ENCODE measurements at regions not wholly inside any gene's neighbourhood (a gene's known extent, or its start where the extent isn't known, plus 50 kb on each side); places are given as distances from the start of the nearest gene placed in this dataset.

- Histone ChIP-seq H3K4me3 (ENCODE audit: insufficient read depth, low read depth, low read length) (no peak overlapping the region), H3K4me2 (ENCODE audit: low read length) (no peak overlapping the region), H3K27ac (ENCODE audit: low read depth, low read length) (no peak overlapping the region), H3K36me3 (ENCODE audit: insufficient read depth, low read length) (no peaks in the 10 kb centered on the region), H3K27me3 (ENCODE audit: insufficient read depth, low read length) (no peaks in the 10 kb centered on the region), H2AFZ (ENCODE audit: low read depth, low read length) (no peak overlapping the region), H3K4me1 (ENCODE audit: insufficient read depth, low read length) (peaks cover 4% of the 10 kb centered on the region), H3K79me2 (ENCODE audit: insufficient read depth, low read length) (no peaks in the 10 kb centered on the region), H3K9ac (ENCODE audit: low read length) (no peak overlapping the region), H3K9me3 (ENCODE audit: insufficient read depth, low read depth, low read length) (no peaks in the 10 kb centered on the region), H4K20me1 (ENCODE audit: insufficient read depth, low read length) (no peaks in the 10 kb centered on the region)
- no peaks in the 10 kb centered on the region for H3K36me3 Mint-ChIP-seq (ENCODE audit: low read depth, unreplicated experiment)
- peaks cover 2% of the 10 kb centered on the region for H3K9me3 Mint-ChIP-seq (ENCODE audit: unreplicated experiment)
- H3K27ac Mint-ChIP-seq (ENCODE audit: unreplicated experiment) = no peak overlapping the region
- no peak for DNase-seq (ENCODE audit: low read depth)
- no peak for TF ChIP-seq CTCF (IDR thresholded peaks at IDR 0.05; ENCODE audit: insufficient read depth, low read depth, low read length)
- no peak for TF ChIP-seq EZH2 (IDR thresholded peaks at IDR 0.05; ENCODE audit: insufficient read depth, low read length)
- H3K27me3 Mint-ChIP-seq (ENCODE audit: low read depth, unreplicated experiment) = no peaks in the 10 kb centered on the region
- no peak overlapping the region for H3K4me3 Mint-ChIP-seq (ENCODE audit: unreplicated experiment)
- H3K4me1 Mint-ChIP-seq (ENCODE audit: low read depth, unreplicated experiment) = peaks cover 5% of the 10 kb centered on the region
- FAIRE-seq = no peak
Measured at GRCh38 chr6:139648430-139649000, 274.1 kb upstream of the CITED2 start.

- peaks cover 4% of the 10 kb centered on the region for H3K4me1 ChIP-seq (ENCODE audit: insufficient read depth, low read length)
- H3K4me3 Mint-ChIP-seq (ENCODE audit: unreplicated experiment) = no peak overlapping the region
- H3K4me2 ChIP-seq (ENCODE audit: low read length) = no peak overlapping the region
- no peaks in the 10 kb centered on the region for H3K27me3 ChIP-seq (ENCODE audit: insufficient read depth, low read length)
- H3K27me3 Mint-ChIP-seq (ENCODE audit: low read depth, unreplicated experiment) = no peaks in the 10 kb centered on the region
- TF ChIP-seq CTCF (IDR thresholded peaks at IDR 0.05; ENCODE audit: insufficient read depth, low read depth, low read length) (no peak), EZH2 (IDR thresholded peaks at IDR 0.05; ENCODE audit: insufficient read depth, low read length) (no peak)
- no peaks in the 10 kb centered on the region for H4K20me1 ChIP-seq (ENCODE audit: insufficient read depth, low read length)
- no peaks in the 10 kb centered on the region for H3K36me3 ChIP-seq (ENCODE audit: insufficient read depth, low read length)
- H3K36me3 Mint-ChIP-seq (ENCODE audit: low read depth, unreplicated experiment) = no peaks in the 10 kb centered on the region
- H3K4me3 ChIP-seq (ENCODE audit: insufficient read depth, low read depth, low read length) = no peak overlapping the region
- no peak for DNase-seq (ENCODE audit: low read depth)
- FAIRE-seq = no peak
- H3K9ac ChIP-seq (ENCODE audit: low read length) = no peak overlapping the region
- H3K27ac ChIP-seq (ENCODE audit: low read depth, low read length) = no peak overlapping the region
- no peaks in the 10 kb centered on the region for H3K79me2 ChIP-seq (ENCODE audit: insufficient read depth, low read length)
- peaks cover 2% of the 10 kb centered on the region for H3K9me3 Mint-ChIP-seq (ENCODE audit: unreplicated experiment)
- H3K9me3 ChIP-seq (ENCODE audit: insufficient read depth, low read depth, low read length) = no peaks in the 10 kb centered on the region
- H3K4me1 Mint-ChIP-seq (ENCODE audit: low read depth, unreplicated experiment) = peaks cover 5% of the 10 kb centered on the region
- H3K27ac Mint-ChIP-seq (ENCODE audit: unreplicated experiment) = no peak overlapping the region
- H2AFZ ChIP-seq (ENCODE audit: low read depth, low read length) = no peak overlapping the region
Measured at GRCh38 chr6:139647841-139648240, 273.4 kb upstream of the CITED2 start.

- peaks cover 5% of the 10 kb centered on the region for H3K4me1 Mint-ChIP-seq (ENCODE audit: low read depth, unreplicated experiment)
- no peaks in the 10 kb centered on the region for H3K27me3 ChIP-seq (ENCODE audit: insufficient read depth, low read length)
- H3K4me2 ChIP-seq (ENCODE audit: low read length) = no peak overlapping the region
- no peak overlapping the region for H2AFZ ChIP-seq (ENCODE audit: low read depth, low read length)
- peaks cover 4% of the 10 kb centered on the region for H3K4me1 ChIP-seq (ENCODE audit: insufficient read depth, low read length)
- H3K9ac ChIP-seq (ENCODE audit: low read length) = no peak overlapping the region
- H3K36me3 ChIP-seq (ENCODE audit: insufficient read depth, low read length) = no peaks in the 10 kb centered on the region
- no peak overlapping the region for H3K27ac Mint-ChIP-seq (ENCODE audit: unreplicated experiment)
- H3K4me3 ChIP-seq (ENCODE audit: insufficient read depth, low read depth, low read length) = no peak overlapping the region
- H3K4me3 Mint-ChIP-seq (ENCODE audit: unreplicated experiment) = no peak overlapping the region
- H3K36me3 Mint-ChIP-seq (ENCODE audit: low read depth, unreplicated experiment) = no peaks in the 10 kb centered on the region
- FAIRE-seq = no peak
- peaks cover 2% of the 10 kb centered on the region for H3K9me3 Mint-ChIP-seq (ENCODE audit: unreplicated experiment)
- H3K27ac ChIP-seq (ENCODE audit: low read depth, low read length) = no peak overlapping the region
- H3K27me3 Mint-ChIP-seq (ENCODE audit: low read depth, unreplicated experiment) = no peaks in the 10 kb centered on the region
- no peaks in the 10 kb centered on the region for H3K9me3 ChIP-seq (ENCODE audit: insufficient read depth, low read depth, low read length)
- no peak for DNase-seq (ENCODE audit: low read depth)
- no peaks in the 10 kb centered on the region for H4K20me1 ChIP-seq (ENCODE audit: insufficient read depth, low read length)
- H3K79me2 ChIP-seq (ENCODE audit: insufficient read depth, low read length) = no peaks in the 10 kb centered on the region
- no peak for TF ChIP-seq EZH2 (IDR thresholded peaks at IDR 0.05; ENCODE audit: insufficient read depth, low read length)
- TF ChIP-seq CTCF (IDR thresholded peaks at IDR 0.05; ENCODE audit: insufficient read depth, low read depth, low read length) = no peak
Measured at GRCh38 chr6:139647016-139647415, 272.6 kb upstream of the CITED2 start.
